Superior temporal gyrus (tissue), 1 donor: ENCODE measurements at regions not wholly inside any gene's neighbourhood (a gene's known extent, or its start where the extent isn't known, plus 50 kb on each side); places are given as distances from the start of the nearest gene placed in this dataset.
"Not testable (repeated sequence)": the region's sequence is repeated elsewhere in the genome, so short reads cannot be mapped to it uniquely, and the experiment has no call there.

ENCODE experiments used
- DNase-seq: peaks from one replicate; pipeline ENCODE4 v3.0.0-alpha.2; 2016; ENCODE audit errors: extremely low spot score

DNA sequence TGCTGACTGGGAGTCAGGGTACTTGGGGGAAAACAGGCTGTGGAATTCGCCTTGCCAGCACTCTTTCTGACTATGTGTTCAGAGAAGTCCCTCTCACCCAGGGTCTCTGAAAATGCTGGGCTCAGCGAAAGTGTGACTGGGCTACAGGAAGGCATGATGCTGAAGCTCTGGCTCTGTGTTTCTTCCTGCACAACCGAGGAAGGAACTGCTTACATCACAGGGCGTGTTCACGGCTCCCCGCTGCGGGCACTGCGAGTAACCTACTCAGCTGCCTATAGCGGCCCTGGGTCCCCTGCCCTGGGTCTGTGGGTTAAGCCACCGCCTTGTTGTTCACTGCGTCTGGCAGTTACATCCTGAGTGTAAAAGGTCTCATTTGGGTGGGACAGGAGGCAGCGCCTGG lies 222.4 kb upstream of the IRX4 start:
- DNase-seq: no peak

DNA sequence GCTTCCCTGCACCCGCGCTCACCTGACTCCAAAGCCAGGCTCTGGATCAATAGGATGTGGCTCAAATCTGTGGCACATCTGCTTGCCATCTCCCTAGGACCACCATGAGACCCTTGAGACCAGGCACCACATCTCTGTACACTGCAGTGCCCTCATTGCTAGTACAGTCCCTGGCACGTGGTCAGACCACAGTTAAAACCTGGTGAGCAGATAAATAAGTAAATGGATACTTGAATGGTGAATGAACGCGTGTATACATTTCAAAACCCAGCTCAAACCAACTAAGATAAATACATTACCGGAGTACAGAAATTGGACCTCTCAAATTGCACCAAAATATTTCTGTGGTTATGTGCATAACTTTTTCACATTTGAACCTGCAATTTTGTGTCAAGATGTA lies 221.2 kb upstream of the IRX4 start:
- no peak for DNase-seq

DNA sequence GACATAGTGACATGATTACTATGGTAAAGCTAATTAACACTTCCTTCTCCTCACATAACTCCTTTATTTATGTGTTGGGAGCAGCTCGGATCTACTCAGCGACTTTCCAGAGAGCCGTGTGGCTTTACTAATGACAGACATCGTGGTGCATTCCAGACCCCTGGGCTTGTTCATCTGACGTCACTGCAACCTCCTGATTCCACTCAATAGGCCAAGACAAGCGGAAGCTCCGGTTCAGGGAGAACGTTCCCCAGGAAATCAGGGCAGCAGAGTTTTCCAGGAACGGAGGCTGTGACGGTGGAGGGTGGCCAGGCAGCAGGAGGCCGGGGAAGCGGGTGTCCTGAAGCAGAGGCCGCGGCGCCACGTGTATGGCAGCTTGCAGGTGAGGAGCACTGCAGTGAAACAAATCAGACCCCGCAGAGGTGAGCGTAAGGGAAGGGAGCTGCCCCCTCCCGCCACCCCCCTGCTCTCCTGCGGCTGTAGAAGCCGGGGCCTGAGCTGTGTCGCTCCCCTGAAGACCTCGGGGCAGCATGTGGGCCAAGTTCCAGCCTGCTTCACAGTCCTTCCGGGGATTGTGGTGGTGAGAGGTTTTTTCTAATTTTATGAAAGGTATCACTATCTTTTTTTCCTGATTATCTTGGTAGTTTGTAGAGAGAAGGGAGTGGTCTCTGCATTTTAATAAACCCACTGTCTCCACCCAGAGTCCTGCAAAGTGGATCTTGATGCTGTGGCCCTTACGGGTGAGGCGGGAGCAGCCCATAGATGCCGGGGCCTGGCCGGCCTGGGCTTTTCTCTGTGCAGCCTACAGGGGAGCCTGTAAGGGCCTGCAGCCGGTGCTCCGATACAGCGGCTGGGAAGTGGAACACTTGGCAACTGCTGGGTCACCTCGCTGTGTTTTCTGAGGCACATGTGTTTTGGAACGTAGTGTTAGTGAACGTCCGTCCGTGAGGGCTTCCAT lies 220.4 kb upstream of the IRX4 start:
- DNase-seq: no peak

DNA sequence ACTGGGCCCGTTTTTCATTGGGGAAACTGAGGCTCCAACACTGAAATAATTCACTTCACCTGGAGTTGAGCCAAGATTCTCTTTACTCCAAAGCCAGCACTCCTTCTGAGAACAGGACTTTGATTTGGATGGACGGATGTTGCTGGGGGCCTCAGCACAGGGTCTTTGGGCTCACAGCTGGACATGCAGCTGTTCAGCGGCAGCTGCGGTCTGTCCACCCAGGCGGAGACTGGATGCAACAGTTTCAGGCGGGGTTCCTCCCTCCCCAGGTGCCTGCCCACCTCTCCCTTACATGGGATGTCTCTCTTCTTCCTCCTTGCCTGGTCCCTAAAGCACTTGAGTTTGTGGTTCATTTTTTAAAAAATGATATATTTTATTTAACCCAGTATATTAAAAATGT lies 219.0 kb upstream of the IRX4 start:
- no peak for DNase-seq

DNA sequence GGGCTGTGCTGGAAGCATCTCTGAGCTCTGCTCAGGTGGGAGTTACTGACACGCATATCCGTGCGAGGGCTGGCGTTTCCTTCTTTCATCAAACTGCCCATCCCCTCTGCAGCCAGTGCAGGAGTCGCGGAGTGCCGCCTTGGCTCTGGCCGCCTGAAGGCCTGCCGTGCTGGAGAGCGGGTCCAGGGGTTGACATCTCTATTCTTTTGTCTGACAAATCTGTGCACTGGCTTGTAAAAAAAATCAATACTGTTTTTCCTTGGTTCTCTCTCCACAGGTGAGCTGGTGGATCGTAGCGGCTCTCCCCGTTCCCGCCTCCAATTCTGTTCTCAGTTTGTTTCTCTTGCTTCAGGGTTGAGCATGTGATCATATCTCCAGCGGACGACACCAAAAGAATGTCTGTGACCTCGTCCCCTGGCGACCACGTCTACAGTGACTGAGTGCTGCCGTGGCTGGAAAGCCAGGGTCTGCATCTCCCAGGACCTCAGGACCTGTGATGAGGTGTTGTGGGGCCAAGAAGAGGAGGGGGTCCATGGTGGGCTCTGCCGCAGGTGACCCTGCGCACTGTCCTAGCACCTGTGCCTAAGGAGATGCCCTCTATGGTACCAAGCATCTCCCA lies 214.3 kb upstream of the IRX4 start:
- DNase-seq: no peak

DNA sequence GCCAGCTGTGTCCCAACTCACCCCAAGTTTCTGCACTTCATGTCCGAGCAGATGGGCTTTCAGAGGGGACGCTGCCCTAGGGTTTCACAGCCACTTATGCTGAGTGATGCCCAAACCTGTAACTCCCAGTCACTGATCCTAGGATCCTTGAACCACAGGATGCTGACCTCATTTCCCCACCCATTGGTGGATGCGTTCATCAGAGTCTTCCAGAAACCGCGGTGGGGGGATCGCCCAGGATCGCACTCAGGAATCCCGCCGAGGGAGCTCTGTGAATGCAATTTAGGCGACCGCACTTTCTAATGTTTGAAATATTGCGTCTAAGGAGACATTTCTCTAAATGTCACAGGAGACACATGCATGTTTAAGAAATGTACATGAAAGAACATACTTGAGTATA lies 212.3 kb upstream of the IRX4 start:
- DNase-seq: no peak

DNA sequence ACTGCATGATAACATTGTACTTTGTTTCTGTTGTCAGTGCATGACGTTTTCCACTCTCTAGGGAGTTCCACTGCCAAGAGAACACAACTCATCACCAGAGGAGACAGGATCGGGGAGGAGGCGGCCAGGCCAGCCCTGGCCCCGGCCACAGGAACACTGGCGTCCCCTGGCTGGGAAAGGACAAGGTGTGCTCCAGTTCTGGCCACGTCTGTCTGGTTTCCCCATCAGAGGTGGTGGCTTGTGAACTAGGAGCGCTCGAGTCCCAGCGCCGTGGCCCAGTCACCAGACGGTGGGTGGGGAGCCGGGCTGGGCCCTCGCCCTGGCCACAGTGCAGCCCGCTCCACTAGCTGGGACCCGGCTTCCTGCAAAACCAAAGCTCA lies 211.9 kb upstream of the IRX4 start:
- no peak for DNase-seq

DNA sequence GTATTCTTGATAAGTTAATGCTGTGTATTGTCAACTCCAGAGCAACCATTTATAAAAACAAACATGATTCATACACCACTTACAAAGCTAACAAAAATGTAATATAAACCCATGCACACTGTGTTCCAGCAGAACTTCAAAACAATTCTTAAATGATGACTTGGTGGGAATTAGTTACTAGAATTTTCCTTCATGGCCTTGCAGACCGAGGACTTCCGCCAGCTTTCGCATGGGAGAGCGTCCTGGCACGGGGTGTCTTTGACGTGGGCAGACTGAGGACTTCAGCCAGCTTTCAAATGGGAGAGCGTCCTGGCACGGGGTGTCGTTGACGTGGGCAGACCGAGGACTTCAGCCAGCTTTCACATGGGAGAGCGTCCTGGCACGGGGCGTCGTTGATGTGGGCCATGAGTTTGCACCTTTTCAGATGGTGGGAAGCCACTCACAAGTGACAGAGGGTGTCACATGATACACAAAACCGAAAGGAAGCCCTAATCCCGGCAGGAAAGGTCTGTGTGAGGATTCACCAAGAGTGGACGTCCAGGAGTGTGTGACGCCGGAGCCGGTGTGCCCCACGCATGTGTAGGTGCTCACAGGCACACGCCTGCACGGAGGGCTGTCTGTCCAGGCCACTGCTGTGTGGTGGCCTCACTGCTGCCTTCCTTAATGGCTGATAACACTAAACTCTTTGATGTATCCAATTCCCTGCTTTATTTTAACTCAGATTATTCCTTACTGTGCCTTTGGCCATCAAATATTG lies 211.3 kb upstream of the IRX4 start:
- no peak for DNase-seq

DNA sequence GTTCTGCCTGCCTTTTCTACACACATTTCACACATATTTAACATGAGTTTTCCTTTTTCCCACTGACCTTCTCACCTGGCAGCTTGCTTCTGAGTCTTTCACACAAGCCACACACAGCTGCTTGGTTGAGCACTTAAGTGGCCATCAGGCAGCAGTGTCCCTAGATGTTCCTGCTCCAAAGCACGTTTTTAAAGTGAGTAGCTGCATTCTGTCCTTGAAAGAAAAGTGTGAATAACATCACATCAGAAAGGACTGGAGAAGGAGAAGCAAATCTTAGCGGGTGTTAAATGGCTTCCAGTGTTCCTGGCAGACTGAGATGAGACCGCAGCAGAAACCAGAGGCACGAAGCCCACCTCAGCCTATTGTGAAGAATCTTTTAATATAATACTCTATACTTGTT lies 209.2 kb upstream of the IRX4 start:
- no peak for DNase-seq

DNA sequence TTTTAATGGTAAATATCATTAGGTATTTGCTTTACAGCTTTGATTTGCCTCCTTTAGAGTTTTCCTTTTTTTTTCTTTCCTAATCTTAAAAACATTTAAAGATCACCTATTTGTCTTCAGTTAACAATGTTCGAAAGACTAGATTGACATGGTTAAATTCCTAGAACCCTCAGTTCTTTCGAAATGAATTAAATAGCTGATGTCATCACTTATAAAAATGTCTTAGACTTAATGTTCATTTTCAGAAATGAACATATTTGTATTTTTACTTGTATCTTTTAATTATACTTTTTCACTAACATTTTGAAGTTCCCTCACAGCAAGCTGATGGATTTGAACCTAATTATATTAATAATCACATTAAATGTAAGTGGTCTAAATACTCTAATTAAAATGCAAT lies 205.3 kb upstream of the IRX4 start:
- no peak for DNase-seq

DNA sequence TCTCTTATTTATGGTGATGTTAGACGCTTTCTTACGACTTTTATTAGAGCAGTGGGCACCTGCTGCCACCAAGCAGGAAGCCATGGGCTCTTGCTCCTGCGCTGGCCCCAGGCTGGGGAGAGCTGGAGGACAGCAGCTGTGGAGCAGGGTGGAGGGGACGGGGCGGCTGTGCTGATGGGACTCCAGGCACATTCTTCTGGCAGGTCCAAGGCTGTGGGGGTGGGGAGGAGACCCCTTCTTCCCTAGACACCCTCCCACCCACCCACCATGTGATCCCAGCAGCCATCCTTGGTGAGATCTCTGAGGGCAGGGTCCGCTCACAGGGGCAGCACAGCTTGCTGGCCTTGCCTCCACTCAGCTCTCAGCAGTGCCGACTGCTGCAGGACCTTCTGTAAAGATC lies 192.6 kb upstream of the IRX4 start:
- no peak for DNase-seq

DNA sequence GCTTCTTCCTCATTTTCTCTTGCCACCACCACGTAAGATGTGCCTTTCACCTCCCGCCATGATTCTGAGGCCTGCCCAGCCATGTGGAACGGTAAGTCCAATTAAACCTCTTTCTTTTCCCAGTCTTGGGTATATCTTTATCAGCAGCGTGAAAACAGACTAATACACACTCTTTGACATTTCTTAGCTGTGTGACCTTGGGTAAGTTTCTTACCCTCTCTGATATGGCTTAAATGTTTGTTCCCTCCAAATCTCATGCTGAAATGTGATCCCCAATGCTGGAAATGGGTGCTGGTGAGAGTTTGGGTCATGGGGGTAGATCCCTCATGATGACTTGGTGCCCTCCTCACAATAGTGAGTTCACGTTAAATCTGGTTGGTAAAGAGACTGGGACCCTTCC lies 188.8 kb upstream of the IRX4 start:
- DNase-seq: no peak

DNA sequence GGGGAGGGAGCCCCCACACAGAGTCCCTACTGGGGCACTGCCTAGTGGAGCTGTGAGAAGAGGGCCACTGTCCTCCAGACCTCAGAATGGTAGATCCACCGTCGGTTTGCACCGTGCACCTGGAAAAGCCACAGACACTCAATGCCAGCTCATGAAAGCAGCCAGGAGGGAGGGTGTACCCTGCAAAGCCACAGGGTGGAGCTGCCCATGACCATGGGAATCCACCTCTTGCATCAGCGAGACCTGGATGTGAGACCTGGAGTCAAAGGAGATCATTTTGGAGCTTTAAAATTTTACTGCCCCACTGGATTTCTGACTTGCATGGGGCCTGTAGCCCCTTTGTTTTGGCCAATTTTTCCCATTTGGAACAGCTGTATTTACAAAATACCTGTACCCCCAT lies 188.1 kb upstream of the IRX4 start:
- DNase-seq: not testable (repeated sequence)

DNA sequence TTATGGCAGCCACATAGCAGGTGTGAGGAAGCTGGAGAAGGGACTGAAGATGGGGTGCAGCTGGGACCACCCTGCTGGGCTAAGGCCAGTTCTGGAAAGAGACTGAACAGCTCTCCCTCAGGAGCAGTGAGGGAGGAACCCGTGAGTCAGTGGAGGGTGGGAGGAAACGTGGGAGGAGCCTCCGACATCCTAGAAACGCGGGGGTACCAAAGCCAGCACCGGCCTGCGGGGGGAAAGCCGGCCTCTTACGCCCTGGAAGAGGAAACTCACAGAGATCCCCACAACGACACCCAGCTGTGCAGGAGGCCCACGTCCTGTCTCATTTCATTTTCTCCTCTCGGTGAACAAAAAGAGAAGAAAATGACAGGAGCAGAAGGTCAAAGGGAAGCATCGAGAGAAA lies 185.8 kb upstream of the IRX4 start:
- no peak for DNase-seq

DNA sequence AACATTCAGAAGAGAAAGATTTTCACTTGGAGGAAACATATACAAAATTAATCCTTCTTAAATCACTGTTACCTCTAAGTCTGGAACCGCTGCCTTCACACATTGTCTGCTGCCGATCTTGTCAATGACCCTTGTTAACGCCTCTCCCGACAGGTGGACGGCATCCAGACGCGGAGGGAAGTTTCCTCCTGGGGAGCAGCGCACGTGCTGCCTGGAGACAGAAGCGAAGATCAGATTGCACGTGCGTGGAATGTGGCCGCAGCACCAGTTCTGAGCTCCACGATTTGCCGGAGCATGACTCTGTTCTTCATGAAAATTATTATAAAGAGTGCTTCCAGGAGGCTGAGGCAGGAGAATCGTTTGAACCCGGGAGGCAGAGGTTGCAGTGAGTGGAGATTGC lies 183.6 kb upstream of the IRX4 start:
- no peak for DNase-seq

DNA sequence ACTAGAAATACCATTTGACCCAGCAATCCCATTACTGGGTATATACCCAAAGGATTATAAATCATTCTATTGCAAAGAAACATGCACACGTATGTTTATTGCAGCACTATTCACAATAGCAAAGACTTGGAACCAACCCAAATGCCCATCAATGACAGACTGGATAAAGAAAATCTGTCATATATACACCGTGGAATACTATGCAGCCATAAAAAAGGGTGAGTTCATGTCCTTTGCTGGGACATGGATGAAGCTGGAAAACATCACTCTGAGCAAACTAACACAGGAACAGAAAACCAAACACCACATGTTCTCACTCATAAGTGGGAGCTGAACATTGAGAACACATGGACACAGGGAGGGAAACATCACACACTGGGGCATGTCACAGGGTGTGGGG lies 180.7 kb upstream of the IRX4 start:
- DNase-seq: not testable (repeated sequence)

DNA sequence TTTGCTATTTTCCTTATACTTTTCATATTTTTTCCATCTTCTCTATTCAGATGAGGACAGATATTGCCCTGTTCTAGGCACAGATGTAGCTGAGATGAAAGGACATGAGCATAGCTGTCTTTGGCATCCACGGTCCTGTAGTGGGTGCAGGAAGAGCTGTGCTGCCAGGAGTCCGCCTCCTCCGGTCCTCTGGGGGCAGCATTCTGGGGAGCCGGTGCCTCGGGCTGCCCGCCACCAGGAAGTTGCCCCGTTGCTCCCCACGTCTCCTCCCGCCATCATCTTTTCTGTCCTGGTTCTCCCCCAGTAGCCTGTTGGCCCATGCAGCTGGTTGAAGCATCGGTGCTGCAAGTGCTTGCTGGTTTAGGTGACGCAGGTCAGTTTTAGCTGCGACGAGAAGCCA lies 170.0 kb upstream of the IRX4 start:
- DNase-seq: no peak

DNA sequence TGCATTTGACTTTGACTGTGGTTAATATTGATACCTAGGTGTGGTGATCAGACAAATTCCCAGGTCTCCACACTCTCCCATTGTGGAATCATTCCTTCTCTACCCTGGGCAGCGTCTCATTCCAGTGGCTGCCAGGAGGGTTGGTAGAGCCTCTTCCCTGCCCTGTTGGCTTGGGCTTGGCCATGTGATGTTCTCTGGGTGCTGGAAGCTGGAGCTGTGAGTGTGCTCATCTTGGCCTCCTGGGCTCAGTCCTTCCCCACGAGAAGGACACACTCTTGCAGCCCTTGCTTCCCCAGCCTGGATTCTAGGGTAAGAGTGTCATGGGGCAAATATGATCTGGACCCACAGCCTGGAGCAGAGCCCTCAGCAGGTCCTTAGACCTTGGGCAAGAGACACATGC lies 167.2 kb upstream of the IRX4 start:
- DNase-seq: no peak

DNA sequence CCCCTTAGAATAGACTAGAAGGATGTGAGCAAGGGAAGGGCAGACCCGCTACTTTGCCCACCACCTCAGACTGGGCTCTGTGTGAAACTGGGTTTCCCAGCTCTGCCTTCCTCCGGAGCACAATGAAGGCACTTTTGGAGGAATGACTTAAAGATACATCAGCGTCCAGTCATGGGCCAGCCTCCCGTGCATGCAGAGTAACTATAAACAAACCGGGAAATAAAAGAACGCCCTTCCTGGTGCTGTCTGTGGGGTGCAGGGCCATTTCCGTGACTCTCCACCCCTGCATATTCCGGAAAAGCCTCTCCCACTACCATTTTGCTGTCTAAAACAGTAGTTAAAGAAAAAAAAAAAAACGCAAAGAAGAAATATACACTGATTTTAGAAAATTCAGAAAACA lies 165.9 kb upstream of the IRX4 start:
- no peak for DNase-seq

DNA sequence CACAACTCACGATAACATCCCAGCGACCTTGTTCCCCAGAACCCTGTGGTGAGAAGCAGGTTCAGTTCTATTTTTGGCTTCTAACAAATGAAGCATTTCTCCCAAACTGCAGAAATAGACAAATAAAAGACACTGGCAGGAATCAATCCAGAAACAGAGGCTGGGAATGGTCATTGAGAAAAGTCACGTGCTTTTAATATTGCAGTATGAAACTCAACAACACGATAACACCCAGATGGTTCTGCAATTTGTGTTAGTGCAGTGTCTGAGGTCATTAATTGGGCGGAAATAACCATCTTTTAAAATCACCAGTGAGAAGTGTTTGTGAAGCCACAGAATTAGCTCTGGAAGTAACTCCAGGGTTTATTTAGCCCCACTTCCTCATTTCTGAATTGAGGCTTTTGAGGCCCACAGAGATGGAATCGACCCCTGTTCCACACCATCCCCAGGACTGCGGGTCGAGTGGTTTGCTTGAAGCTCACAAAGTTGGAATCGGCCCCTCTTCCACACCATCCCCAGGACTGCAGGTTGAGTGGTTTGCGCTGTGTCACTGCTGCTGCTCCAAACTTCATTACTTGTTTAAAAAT lies 164.7 kb upstream of the IRX4 start:
- no peak for DNase-seq

DNA sequence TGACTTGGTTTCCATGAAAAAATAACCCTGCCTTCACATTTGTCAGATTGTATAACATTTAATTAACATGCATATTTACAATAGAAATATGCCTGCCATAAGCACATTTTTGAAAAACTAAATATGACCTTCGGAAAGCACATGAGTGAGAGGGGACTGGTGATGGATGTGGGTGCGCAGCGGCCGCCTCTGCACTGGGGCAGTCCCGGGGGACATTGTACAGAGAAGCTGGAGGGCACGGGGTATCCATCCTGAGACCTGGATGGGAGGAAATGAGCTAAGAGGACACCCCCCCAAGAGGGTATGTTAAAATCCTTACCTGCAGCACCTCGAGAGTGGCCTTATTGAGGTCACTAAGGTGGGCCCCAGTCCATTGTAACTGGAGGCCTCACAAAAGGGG lies 161.3 kb upstream of the IRX4 start:
- DNase-seq: no peak

DNA sequence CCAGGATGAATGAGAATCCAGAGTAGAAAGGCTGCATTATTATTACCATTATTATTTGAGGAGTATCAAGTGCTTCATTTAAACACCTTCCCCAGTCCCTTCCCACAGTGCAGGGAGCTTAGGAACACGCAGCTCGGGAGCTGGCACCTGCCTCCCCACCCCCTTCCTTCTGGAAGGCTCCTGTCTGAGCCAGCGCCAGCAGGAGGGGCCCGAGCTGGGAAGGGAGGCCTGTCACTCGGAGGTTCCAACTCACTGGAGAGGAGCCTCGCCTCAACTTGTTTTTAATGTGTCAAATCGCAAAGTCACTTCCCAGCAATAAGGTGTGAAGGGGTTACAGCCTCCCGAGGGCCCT lies 156.4 kb upstream of the IRX4 start:
- no peak for DNase-seq
